Stomach (tissue), 8 donors: ENCODE measurements at regions not wholly inside any gene's neighbourhood (a gene's known extent, or its start where the extent isn't known, plus 50 kb on each side); places are given as distances from the start of the nearest gene placed in this dataset.

Experiments
- DNase-seq, 2 donors: peaks; one replicate each; pipeline versions ENCODE4 v3.0.0 to v3.0.0-alpha.2; 2013 to 2019
- H3K27ac ChIP-seq, 5 donors: fragments of 200-600 bp in 4 of 5; sonication (generic) in 4 of 5; one replicate each; pipeline ENCODE4 v1.5.1; 2013 to 2019; ENCODE audit warnings: mild to moderate bottlenecking in 1 of 5, moderate library complexity in 1 of 5
- H3K27me3 ChIP-seq, 3 donors: fragments of 200-600 bp; sonication (generic); one replicate each; pipeline ENCODE4 v1.5.1; 2017 to 2019; ENCODE audit warnings: mixed run types in 1 of 3
- H3K36me3 ChIP-seq, 4 donors: fragments of 200-600 bp; sonication (generic); 1 replicate in 3 of 4; 2 replicates in 1 of 4; pipeline ENCODE4 v1.5.1; 2016 to 2019
- H3K4me1 ChIP-seq, 4 donors: fragments of 200-600 bp; sonication (generic); one replicate each; pipeline ENCODE4 v1.5.1; 2016 to 2019
- H3K4me3 ChIP-seq, 4 donors: fragments of 200-600 bp; sonication (generic) in 3 of 4; one replicate each; pipeline ENCODE4 v1.5.1; 2016 to 2019; ENCODE audit warnings: mild to moderate bottlenecking in 1 of 4
- H3K9me3 ChIP-seq, 4 donors: fragments of 200-600 bp; sonication (generic); one replicate each; pipeline ENCODE4 v1.5.1; 2016 to 2019
- EP300 ChIP-seq: sonication (generic); formaldehyde crosslinking; IDR thresholded peaks from one replicate; pipeline ENCODE4 v1.6.1; 2017; ENCODE audit warnings: antibody characterized with exemption
- POLR2A ChIP-seq, 4 donors: fragments of 450-650 bp; IDR thresholded peaks; one replicate each; pipeline ENCODE4 v1.6.1; 2016; ENCODE audit warnings: antibody characterized with exemption in 4 of 4, control low read depth in 2 of 4, mild to moderate bottlenecking in 1 of 4, moderate library complexity in 1 of 4
- POLR2AphosphoS5 ChIP-seq, 3 donors: sonication (generic); formaldehyde crosslinking; IDR thresholded peaks; one replicate each; pipeline ENCODE4 v1.6.1; 2016; ENCODE audit warnings: antibody characterized with exemption in 3 of 3
- WGBS, 5 donors: extraction: QIAGEN DNeasy Blood & Tissue Kit in 3 of 5; methylation state at CpG; one replicate each; pipeline versions ENCODE4 v1.1.5 to v1.1.7; 2013 to 2018; 5-methylcytosine and 5-hydroxymethylcytosine counted together
- intact Hi-C: fragments of 100-400 bp; cut with DNase I; formaldehyde crosslinking; loops from one replicate; pipeline ENCODE4 v1.15.1; 2023; ENCODE audit warnings: low total_unique reads
- TF ChIP-seq, protein P1 (sequence below), 7 experiments: fragments of 450-650 bp in 4 of 7; fragments of 200-600 bp in 3 of 7; sonication (generic) in 3 of 7; IDR thresholded peaks; one replicate each; pipeline ENCODE4 v1.5.1; 2016 to 2019; ENCODE audit warnings: antibody characterized with exemption in 7 of 7, control low read depth in 2 of 7, mild to moderate bottlenecking in 1 of 7
- donor health status: healthy with polysubstance abuse.
- donor health status: Bipolar disorder and iron deficiency.
- donor health status: healthy.

DNA sequence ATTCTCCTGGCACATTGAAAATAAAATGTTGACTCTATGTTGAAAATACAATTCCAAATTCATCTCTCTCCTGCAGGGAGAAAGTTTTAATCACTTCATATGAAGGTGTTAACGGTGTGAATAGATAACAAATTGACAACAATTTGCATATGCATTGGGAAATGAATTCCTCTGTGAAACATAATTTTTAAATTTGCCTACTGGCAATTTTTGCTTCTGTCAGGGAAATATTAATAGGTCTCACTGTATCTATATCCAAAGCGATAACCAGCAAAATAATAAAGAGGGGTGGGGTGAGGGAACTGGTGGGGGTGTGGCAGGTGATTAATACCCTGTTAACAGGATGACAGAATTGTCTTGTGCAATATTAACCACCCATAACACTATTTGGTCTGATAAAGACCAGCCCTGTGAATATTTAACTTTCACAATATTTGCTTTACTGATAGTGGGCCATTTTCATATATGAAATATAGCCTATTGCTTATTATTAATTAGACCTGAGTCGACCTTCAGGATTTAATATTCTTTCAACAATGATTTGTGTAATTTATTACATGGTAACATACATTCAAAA, 239.0 kb upstream of the SSTR1 start:
- 19 to 45% (median 33%) methylated on average over 3 of the region's 3 CpGs for WGBS, 5 donors
- Histone ChIP-seq H3K27me3 (no peaks in the 10 kb centered on the region), H3K4me3 (no peak overlapping the region), H3K9me3 (peaks cover 0 to 13% (median 6%) of the 10 kb centered on the region in 4 donors), H3K4me1 (peaks cover 0 to 18% (median 8%) of the 10 kb centered on the region in 4 donors), H3K27ac (peak overlapping the region in 4 of 5 donors; percentile 36 to 75 (median 59)), H3K36me3 (no peaks in the 10 kb centered on the region)
- intact Hi-C loops = no loop called here
- DNase-seq = no peak
- TF ChIP-seq EP300 (no peak), POLR2AphosphoS5 (IDR thresholded peaks at IDR 0.05) (no peak), POLR2A (IDR thresholded peaks at IDR 0.05) (no peak)
- TF ChIP-seq, protein P1, sequence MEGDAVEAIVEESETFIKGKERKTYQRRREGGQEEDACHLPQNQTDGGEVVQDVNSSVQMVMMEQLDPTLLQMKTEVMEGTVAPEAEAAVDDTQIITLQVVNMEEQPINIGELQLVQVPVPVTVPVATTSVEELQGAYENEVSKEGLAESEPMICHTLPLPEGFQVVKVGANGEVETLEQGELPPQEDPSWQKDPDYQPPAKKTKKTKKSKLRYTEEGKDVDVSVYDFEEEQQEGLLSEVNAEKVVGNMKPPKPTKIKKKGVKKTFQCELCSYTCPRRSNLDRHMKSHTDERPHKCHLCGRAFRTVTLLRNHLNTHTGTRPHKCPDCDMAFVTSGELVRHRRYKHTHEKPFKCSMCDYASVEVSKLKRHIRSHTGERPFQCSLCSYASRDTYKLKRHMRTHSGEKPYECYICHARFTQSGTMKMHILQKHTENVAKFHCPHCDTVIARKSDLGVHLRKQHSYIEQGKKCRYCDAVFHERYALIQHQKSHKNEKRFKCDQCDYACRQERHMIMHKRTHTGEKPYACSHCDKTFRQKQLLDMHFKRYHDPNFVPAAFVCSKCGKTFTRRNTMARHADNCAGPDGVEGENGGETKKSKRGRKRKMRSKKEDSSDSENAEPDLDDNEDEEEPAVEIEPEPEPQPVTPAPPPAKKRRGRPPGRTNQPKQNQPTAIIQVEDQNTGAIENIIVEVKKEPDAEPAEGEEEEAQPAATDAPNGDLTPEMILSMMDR (IDR thresholded peaks at IDR 0.05) = no peak

DNA sequence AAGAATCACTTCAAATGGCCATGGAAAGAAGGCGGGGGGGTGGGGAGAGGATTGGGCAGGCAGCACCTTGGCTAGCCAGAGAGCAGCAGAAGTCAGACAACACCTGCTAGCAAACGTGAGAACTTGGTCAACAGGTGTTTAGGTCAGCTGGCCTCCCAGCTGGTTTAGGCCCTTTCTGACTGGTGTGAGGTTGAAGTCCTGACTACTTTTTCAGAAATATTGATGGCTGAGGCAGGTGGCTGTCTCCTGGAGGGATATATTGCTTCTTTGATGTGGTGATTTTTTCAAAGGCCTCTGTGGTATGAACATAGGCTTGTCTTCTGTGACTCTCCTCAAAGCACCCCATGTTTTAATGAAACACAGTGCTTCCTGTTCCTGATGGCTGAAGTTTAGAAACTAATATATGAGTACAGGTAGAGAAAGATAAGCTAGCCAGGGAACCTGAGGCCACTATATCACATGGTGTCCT, 238.2 kb upstream of the SSTR1 start:
- peak overlapping the region; percentile 36 to 90 (median 70) for H3K27ac ChIP-seq
- 13 to 53% (median 45%) methylated on average over 2 of the region's 2 CpGs for WGBS, 5 donors
- H3K4me1 ChIP-seq = peaks cover 0 to 18% (median 8%) of the 10 kb centered on the region in 4 donors
- peaks cover 0 to 8% (median 5%) of the 10 kb centered on the region in 4 donors for H3K9me3 ChIP-seq
- peak; percentile 37 to 71 for DNase-seq
- no peak overlapping the region for H3K4me3 ChIP-seq
- no peaks in the 10 kb centered on the region for H3K27me3 ChIP-seq
- TF ChIP-seq EP300 (no peak), POLR2AphosphoS5 (IDR thresholded peaks at IDR 0.05) (peak in 2 of 3 donors; percentile 18 to 19)
- H3K36me3 ChIP-seq = no peaks in the 10 kb centered on the region
- intact Hi-C loops = no loop called here

GRCh38 chr14:37970696-37971095, 237.0 kb upstream of the SSTR1 start:
- Histone ChIP-seq H3K4me3 (no peak overlapping the region), H3K27ac (peak overlapping the region in 3 of 5 donors; percentile 58 to 75 (median 70)), H3K4me1 (peaks cover 0 to 18% (median 8%) of the 10 kb centered on the region in 4 donors), H3K36me3 (no peaks in the 10 kb centered on the region), H3K27me3 (no peaks in the 10 kb centered on the region), H3K9me3 (no peaks in the 10 kb centered on the region)
- WGBS, 5 donors = 48 to 81% (median 61%) methylated on average over 4 of the region's 4 CpGs
- intact Hi-C loops = no loop called here
- no peak for TF ChIP-seq POLR2A (IDR thresholded peaks at IDR 0.05)
- no peak for TF ChIP-seq POLR2AphosphoS5 (IDR thresholded peaks at IDR 0.05)
- TF ChIP-seq, protein P1 (IDR thresholded peaks at IDR 0.05) = no peak
- TF ChIP-seq EP300 = no peak
- no peak for DNase-seq

- peak in 1 of 2 donors; percentile 11 for DNase-seq
Measured at GRCh38 chr14:37972941-37973887, 234.5 kb upstream of the SSTR1 start.

More at GRCh38 chr14:37972941-37973887, 234.5 kb upstream of the SSTR1 start:
- H3K27me3 ChIP-seq = no peaks in the 10 kb centered on the region
- H3K4me3 ChIP-seq = no peak overlapping the region
- no peak for TF ChIP-seq POLR2A (IDR thresholded peaks at IDR 0.05)
- no peak for TF ChIP-seq POLR2AphosphoS5 (IDR thresholded peaks at IDR 0.05)
- no peak for TF ChIP-seq EP300
- TF ChIP-seq, protein P1 (IDR thresholded peaks at IDR 0.05) = no peak
- H3K27ac ChIP-seq = no peak overlapping the region
- 56 to 63% (median 59%) methylated on average over 7 of the region's 7 CpGs for WGBS, 5 donors
- no peaks in the 10 kb centered on the region for H3K9me3 ChIP-seq
- no peaks in the 10 kb centered on the region for H3K36me3 ChIP-seq
- H3K4me1 ChIP-seq = peaks cover 0 to 16% (median 8%) of the 10 kb centered on the region in 4 donors
- intact Hi-C loops = no loop called here
